Osteoblast (primary cell): ENCODE measurements at regions not wholly inside any gene's neighbourhood (a gene's known extent, or its start where the extent isn't known, plus 50 kb on each side); places are given as distances from the start of the nearest gene placed in this dataset.

ENCODE experiments used
- DNase-seq: peaks from one replicate; pipeline ENCODE4 v3.0.0; 2011; ENCODE audit warnings: low spot score, mixed read lengths; ENCODE audit not compliant: insufficient read length; ENCODE audit errors: missing footprints
- H2AFZ ChIP-seq: 2 replicates; pipeline ENCODE4 v1.6.0; 2011; ENCODE audit warnings: mild to moderate bottlenecking, low read length
- H3K27ac ChIP-seq: 2 replicates; pipeline ENCODE4 v1.5.1; 2011; ENCODE audit warnings: mild to moderate bottlenecking, low read depth, low read length, moderate library complexity
- H3K27me3 ChIP-seq: 2 replicates; pipeline ENCODE4 v1.6.0; 2012; ENCODE audit warnings: mild to moderate bottlenecking, control low read depth, inconsistent platforms, low read length, moderate library complexity; ENCODE audit not compliant: insufficient read depth
- H3K36me3 ChIP-seq: 2 replicates; pipeline ENCODE4 v1.5.1; 2011; ENCODE audit warnings: mild to moderate bottlenecking, low read length, control low read depth, moderate library complexity; ENCODE audit not compliant: insufficient read depth
- H3K4me1 ChIP-seq: 2 replicates; pipeline ENCODE4 v1.5.1; 2011; ENCODE audit warnings: mild to moderate bottlenecking, low read length, control low read depth, moderate library complexity; ENCODE audit not compliant: insufficient read depth
- H3K4me2 ChIP-seq: 2 replicates; pipeline ENCODE4 v1.6.0; 2011; ENCODE audit warnings: mild to moderate bottlenecking, low read length; ENCODE audit not compliant: insufficient read depth
- H3K4me3 ChIP-seq: fragments of 200-600 bp; sonication (generic); 3 replicates; pipeline ENCODE4 v1.5.1; 2012; ENCODE audit warnings: mild to moderate bottlenecking, low read length, inconsistent platforms; ENCODE audit not compliant: insufficient read depth
- H3K79me2 ChIP-seq: 2 replicates; pipeline ENCODE4 v1.6.0; 2012; ENCODE audit warnings: mild to moderate bottlenecking, low read length, control low read depth, inconsistent platforms; ENCODE audit not compliant: insufficient read depth
- H3K9me3 ChIP-seq: 2 replicates; pipeline ENCODE4 v1.5.1; 2011; ENCODE audit warnings: low read depth, low read length, control low read depth
- H4K20me1 ChIP-seq: 2 replicates; pipeline ENCODE4 v1.6.0; 2012; ENCODE audit warnings: mild to moderate bottlenecking, low read length, control low read depth; ENCODE audit not compliant: insufficient read depth
- TF ChIP-seq, protein P1 (sequence below): IDR thresholded peaks from 2 replicates; pipeline ENCODE4 v1.5.1; 2011; ENCODE audit warnings: mild to moderate bottlenecking, low read depth, low read length, moderate library complexity; ENCODE audit errors: extremely low read depth

DNA sequence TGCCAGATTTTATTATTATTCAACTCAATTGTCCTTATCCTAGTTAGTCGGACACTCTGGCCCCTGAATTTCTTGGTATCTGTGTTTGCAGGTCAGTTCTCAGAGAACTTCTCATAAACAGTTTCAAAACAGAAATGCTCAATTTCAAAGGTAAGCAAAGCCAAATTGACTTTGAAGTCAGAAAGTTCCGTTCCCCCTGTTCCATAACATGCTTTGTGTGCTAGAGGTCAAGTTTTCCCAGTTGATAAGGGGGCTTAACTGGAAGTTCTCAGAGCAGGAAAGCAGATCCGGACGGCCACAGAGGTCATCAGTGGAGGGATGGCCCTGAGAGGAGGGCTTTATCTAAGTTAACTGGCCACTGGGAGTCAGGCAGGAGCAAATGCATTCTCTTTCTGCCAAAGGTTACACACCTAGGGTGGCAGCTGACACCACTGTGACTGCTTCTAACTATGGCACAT, 417.2 kb downstream of the COG6 start:
- H3K4me1 ChIP-seq, result no peaks in the 10 kb centered on the region
- no peaks in the 10 kb centered on the region for H4K20me1 ChIP-seq
- no peak overlapping the region for H3K4me3 ChIP-seq
- no peaks in the 10 kb centered on the region for H3K9me3 ChIP-seq
- no peak overlapping the region for H3K27ac ChIP-seq
- no peaks in the 10 kb centered on the region for H3K27me3 ChIP-seq
- no peak for DNase-seq
- H3K36me3 ChIP-seq, result no peaks in the 10 kb centered on the region
- H3K79me2 ChIP-seq, result no peaks in the 10 kb centered on the region
- TF ChIP-seq, protein P1, sequence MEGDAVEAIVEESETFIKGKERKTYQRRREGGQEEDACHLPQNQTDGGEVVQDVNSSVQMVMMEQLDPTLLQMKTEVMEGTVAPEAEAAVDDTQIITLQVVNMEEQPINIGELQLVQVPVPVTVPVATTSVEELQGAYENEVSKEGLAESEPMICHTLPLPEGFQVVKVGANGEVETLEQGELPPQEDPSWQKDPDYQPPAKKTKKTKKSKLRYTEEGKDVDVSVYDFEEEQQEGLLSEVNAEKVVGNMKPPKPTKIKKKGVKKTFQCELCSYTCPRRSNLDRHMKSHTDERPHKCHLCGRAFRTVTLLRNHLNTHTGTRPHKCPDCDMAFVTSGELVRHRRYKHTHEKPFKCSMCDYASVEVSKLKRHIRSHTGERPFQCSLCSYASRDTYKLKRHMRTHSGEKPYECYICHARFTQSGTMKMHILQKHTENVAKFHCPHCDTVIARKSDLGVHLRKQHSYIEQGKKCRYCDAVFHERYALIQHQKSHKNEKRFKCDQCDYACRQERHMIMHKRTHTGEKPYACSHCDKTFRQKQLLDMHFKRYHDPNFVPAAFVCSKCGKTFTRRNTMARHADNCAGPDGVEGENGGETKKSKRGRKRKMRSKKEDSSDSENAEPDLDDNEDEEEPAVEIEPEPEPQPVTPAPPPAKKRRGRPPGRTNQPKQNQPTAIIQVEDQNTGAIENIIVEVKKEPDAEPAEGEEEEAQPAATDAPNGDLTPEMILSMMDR, result no peak
- H3K4me2 ChIP-seq, result no peak overlapping the region
- H2AFZ ChIP-seq, result no peak overlapping the region

DNA sequence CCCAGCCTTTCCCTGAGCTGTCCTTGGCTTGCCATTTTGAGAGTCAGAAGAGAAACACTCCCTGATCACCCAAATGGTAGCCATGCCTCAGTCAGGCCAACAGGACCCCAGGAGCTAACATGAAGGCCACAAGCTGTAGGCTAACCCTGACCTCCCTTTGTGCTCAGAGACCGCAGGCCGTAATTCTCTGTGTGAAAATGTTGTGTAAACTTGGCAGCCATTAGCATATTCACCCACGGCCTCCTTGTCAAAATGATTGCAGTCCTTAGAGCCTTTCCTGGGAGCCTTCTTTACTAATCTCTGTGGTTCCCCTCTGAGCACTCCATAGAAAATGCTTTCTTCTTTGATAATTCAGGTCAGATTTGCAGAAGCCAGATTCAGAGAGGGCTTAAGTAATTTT, 418.9 kb downstream of the COG6 start:
- no peak for DNase-seq
- Histone ChIP-seq H4K20me1 (no peaks in the 10 kb centered on the region), H3K27me3 (no peaks in the 10 kb centered on the region), H3K36me3 (no peaks in the 10 kb centered on the region), H2AFZ (peak overlapping the region; percentile 58), H3K4me2 (no peak overlapping the region), H3K9me3 (no peaks in the 10 kb centered on the region), H3K79me2 (no peaks in the 10 kb centered on the region), H3K4me1 (no peaks in the 10 kb centered on the region), H3K27ac (no peak overlapping the region), H3K4me3 (no peak overlapping the region)
- TF ChIP-seq, protein P1, result no peak

DNA sequence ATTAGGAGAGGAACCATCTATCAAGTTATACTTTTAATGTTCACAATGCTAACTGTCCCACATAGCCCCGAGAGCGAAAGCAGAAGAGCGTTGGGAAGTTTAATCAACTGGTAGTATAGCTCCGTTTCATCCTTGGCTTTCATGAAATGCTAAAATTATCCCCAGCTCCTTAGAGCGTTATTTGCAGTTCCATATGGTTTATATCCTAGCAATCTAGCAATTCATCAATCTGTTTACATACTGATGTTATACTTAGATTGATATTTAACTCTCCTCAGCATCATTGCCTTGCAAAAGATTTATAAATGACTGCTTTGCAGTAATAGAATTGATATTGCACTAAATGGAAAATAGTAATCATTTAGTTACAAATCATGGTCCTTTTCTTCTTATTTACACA, 419.8 kb downstream of the COG6 start:
- no peaks in the 10 kb centered on the region for H3K4me1 ChIP-seq
- H3K27ac ChIP-seq, result no peak overlapping the region
- H4K20me1 ChIP-seq, result no peaks in the 10 kb centered on the region
- H3K4me3 ChIP-seq, result no peak overlapping the region
- DNase-seq, result no peak
- TF ChIP-seq, protein P1, result no peak
- H3K79me2 ChIP-seq, result no peaks in the 10 kb centered on the region
- H3K9me3 ChIP-seq, result no peaks in the 10 kb centered on the region
- H3K27me3 ChIP-seq, result no peaks in the 10 kb centered on the region
- no peak overlapping the region for H3K4me2 ChIP-seq
- no peak overlapping the region for H2AFZ ChIP-seq
- no peaks in the 10 kb centered on the region for H3K36me3 ChIP-seq

DNA sequence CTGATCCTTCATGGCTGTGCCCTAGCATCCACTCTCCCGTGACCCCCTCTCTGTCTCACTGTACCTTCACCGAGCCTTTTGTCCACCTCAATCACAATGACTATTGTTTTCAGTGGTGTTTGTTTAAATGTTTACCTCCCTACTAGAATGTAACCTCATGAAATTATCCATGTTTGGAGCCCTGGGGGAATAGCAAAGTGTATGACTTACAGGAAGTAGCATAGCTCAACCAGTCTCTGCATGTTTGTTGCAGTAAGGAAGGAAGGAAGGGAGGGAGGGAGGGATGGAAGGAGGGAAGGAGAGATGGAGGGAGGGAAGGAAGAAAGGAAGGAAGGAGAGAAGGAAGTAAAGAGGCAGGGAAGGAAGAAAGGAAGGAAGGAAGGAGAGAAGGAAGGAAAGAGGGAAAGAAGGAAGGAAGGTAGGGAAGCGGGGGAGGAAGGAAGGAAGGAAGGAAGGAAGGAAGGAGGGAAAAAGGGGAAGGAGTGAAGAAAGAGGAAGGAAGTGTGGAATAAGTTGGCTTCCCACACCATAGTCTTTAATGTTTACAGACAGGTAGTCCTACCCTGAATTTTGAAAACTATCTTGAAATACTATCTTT, 421.4 kb downstream of the COG6 start:
- no peaks in the 10 kb centered on the region for H3K36me3 ChIP-seq
- TF ChIP-seq, protein P1, result no peak

More for the DNA sequence above, 421.4 kb downstream of the COG6 start:
- H3K27ac ChIP-seq, result no peak overlapping the region
- H4K20me1 ChIP-seq, result no peaks in the 10 kb centered on the region
- H3K27me3 ChIP-seq, result no peaks in the 10 kb centered on the region
- DNase-seq, result no peak
- H3K4me3 ChIP-seq, result no peak overlapping the region
- no peaks in the 10 kb centered on the region for H3K9me3 ChIP-seq
- no peak overlapping the region for H3K4me2 ChIP-seq
- H3K4me1 ChIP-seq, result no peaks in the 10 kb centered on the region
- H3K79me2 ChIP-seq, result no peaks in the 10 kb centered on the region
- no peak overlapping the region for H2AFZ ChIP-seq
